SK-N-SH treated with all-trans-retinoic acid at 6 μM for 48 hours (cell line): ENCODE measurements at regions not wholly inside any gene's neighbourhood (a gene's known extent, or its start where the extent isn't known, plus 50 kb on each side); places are given as distances from the start of the nearest gene placed in this dataset.

Source experiments
- ATAC-seq: fragments of 200-7000 bp; cut with Tn5 transposase; 3 replicates; pipeline ENCODE4 v1.9.1; 2020; ENCODE audit warnings: mild to moderate bottlenecking, moderate library complexity
- ARNTL ChIP-seq: fragments of 450-650 bp; formaldehyde crosslinking; IDR thresholded peaks from 2 replicates; pipeline ENCODE4 v1.5.0; 2020; ENCODE audit warnings: low read depth, mild to moderate bottlenecking, moderate library complexity, borderline replicate concordance
- CSDC2 ChIP-seq: fragments of 250-450 bp; sonication (Bioruptor Pico); IDR thresholded peaks from 2 replicates; pipeline ENCODE4 v1.5.0; 2020; ENCODE audit warnings: mild to moderate bottlenecking, moderate library complexity
- ESRRG ChIP-seq: fragments of 250-450 bp; sonication (Bioruptor Pico); IDR thresholded peaks from 2 replicates; pipeline ENCODE4 v1.6.1; 2021; ENCODE audit warnings: mild to moderate bottlenecking
- GLIS3 ChIP-seq: fragments of 250-450 bp; sonication (Bioruptor Pico); IDR thresholded peaks from 2 replicates; pipeline ENCODE4 v1.5.0; 2020; ENCODE audit warnings: mild to moderate bottlenecking, moderate library complexity
- ISL1 ChIP-seq: fragments of 250-450 bp; sonication (Bioruptor Pico); IDR thresholded peaks from 2 replicates; pipeline ENCODE4 v2.1.2; 2022; ENCODE audit warnings: mild to moderate bottlenecking, moderate library complexity
- OSR1 ChIP-seq: fragments of 250-450 bp; sonication (Bioruptor Pico); IDR thresholded peaks from 2 replicates; pipeline ENCODE4 v1.8.0; 2022; ENCODE audit warnings: moderate library complexity, mild to moderate bottlenecking, inconsistent platforms
- PATZ1 ChIP-seq: fragments of 250-450 bp; sonication (Bioruptor Pico); IDR thresholded peaks from 2 replicates; pipeline ENCODE4 v1.8.0; 2020; ENCODE audit warnings: mild to moderate bottlenecking, moderate library complexity, borderline replicate concordance
- POU6F1 ChIP-seq: fragments of 250-450 bp; sonication (Bioruptor Pico); IDR thresholded peaks from 2 replicates; pipeline ENCODE4 v1.8.0; 2021; ENCODE audit warnings: low read depth, mild to moderate bottlenecking, moderate library complexity, borderline replicate concordance
- RARB ChIP-seq: fragments of 250-450 bp; sonication (Bioruptor Pico); IDR thresholded peaks from 2 replicates; pipeline ENCODE4 v1.8.0; 2021; ENCODE audit warnings: mild to moderate bottlenecking, moderate library complexity
- SNAI2 ChIP-seq: fragments of 250-450 bp; sonication (Bioruptor Pico); IDR thresholded peaks from 2 replicates; pipeline ENCODE4 v1.5.0; 2020; ENCODE audit warnings: mild to moderate bottlenecking, moderate library complexity
- TCF4 ChIP-seq: fragments of 250-450 bp; sonication (Bioruptor Pico); IDR thresholded peaks from 2 replicates; pipeline ENCODE4 v1.8.0; 2021; ENCODE audit warnings: mild to moderate bottlenecking, moderate library complexity, borderline replicate concordance
- TOX ChIP-seq: fragments of 250-450 bp; sonication (Bioruptor Pico); IDR thresholded peaks from 2 replicates; pipeline ENCODE4 v1.8.0; 2021; ENCODE audit warnings: mild to moderate bottlenecking, moderate library complexity, borderline replicate concordance
- TSHZ2 ChIP-seq: fragments of 250-450 bp; sonication (Bioruptor Pico); IDR thresholded peaks from 2 replicates; pipeline ENCODE4 v1.5.0; 2020; ENCODE audit warnings: mild to moderate bottlenecking, moderate library complexity
- ZC3H10 ChIP-seq: fragments of 250-450 bp; sonication (Bioruptor Pico); IDR thresholded peaks from 2 replicates; pipeline ENCODE4 v1.5.1; 2021; ENCODE audit warnings: mild to moderate bottlenecking, moderate library complexity
- ZFP3 ChIP-seq: fragments of 250-450 bp; sonication (Bioruptor Pico); IDR thresholded peaks from 2 replicates; pipeline ENCODE4 v1.5.0; 2020; ENCODE audit warnings: mild to moderate bottlenecking, moderate library complexity
- ZFP30 ChIP-seq: fragments of 450-650 bp; formaldehyde crosslinking; IDR thresholded peaks from 2 replicates; pipeline ENCODE4 v1.5.0; 2022; ENCODE audit warnings: mild to moderate bottlenecking, moderate library complexity
- ZNF8 ChIP-seq: fragments of 450-650 bp; formaldehyde crosslinking; IDR thresholded peaks from 2 replicates; pipeline ENCODE4 v1.5.0; 2020; ENCODE audit warnings: mild to moderate bottlenecking, moderate library complexity
- TF ChIP-seq, protein P1 (sequence below): fragments of 250-450 bp; sonication (Bioruptor Pico); IDR thresholded peaks from 2 replicates; pipeline ENCODE4 v1.5.1; 2020; ENCODE audit warnings: low read depth, mild to moderate bottlenecking, moderate library complexity
- TF ChIP-seq, protein P2 (sequence below): fragments of 250-450 bp; sonication (Bioruptor Pico); IDR thresholded peaks from 2 replicates; pipeline ENCODE4 v1.5.1; 2021; ENCODE audit warnings: mild to moderate bottlenecking, moderate library complexity

- ATAC-seq, result no peak
- no peak for TF ChIP-seq RARB
- no peak for TF ChIP-seq ZFP30
- TF ChIP-seq, protein P1, sequence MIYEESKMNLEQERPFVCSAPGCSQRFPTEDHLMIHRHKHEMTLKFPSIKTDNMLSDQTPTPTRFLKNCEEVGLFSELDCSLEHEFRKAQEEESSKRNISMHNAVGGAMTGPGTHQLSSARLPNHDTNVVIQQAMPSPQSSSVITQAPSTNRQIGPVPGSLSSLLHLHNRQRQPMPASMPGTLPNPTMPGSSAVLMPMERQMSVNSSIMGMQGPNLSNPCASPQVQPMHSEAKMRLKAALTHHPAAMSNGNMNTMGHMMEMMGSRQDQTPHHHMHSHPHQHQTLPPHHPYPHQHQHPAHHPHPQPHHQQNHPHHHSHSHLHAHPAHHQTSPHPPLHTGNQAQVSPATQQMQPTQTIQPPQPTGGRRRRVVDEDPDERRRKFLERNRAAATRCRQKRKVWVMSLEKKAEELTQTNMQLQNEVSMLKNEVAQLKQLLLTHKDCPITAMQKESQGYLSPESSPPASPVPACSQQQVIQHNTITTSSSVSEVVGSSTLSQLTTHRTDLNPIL, result no peak
- no peak for TF ChIP-seq TSHZ2 (CRISPR knock-in tag)
- TF ChIP-seq ISL1 (CRISPR knock-in tag), result no peak
- no peak for TF ChIP-seq ZC3H10 (CRISPR knock-in tag)
- TF ChIP-seq OSR1 (CRISPR knock-in tag), result no peak
- TF ChIP-seq GLIS3 (CRISPR knock-in tag), result no peak
- TF ChIP-seq TOX (CRISPR knock-in tag), result no peak
- TF ChIP-seq ZNF8 (CRISPR knock-in tag), result no peak
These were observed 145.9 kb upstream of the COPS8 start for GRCh38 chr2:236939721-236940231.

- no peak for ATAC-seq
- TF ChIP-seq ARNTL (CRISPR knock-in tag) (no peak), ISL1 (CRISPR knock-in tag) (no peak), ZC3H10 (CRISPR knock-in tag) (no peak), OSR1 (CRISPR knock-in tag) (no peak), POU6F1 (CRISPR knock-in tag) (no peak), SNAI2 (CRISPR knock-in tag) (no peak), ZNF8 (CRISPR knock-in tag) (no peak), RARB (no peak), TSHZ2 (CRISPR knock-in tag) (no peak), PATZ1 (CRISPR knock-in tag) (no peak), ZFP3 (CRISPR knock-in tag) (no peak), TCF4 (CRISPR knock-in tag) (no peak), CSDC2 (CRISPR knock-in tag) (no peak), ESRRG (CRISPR knock-in tag) (no peak)
- TF ChIP-seq, protein P1, result no peak
- TF ChIP-seq, protein P2, sequence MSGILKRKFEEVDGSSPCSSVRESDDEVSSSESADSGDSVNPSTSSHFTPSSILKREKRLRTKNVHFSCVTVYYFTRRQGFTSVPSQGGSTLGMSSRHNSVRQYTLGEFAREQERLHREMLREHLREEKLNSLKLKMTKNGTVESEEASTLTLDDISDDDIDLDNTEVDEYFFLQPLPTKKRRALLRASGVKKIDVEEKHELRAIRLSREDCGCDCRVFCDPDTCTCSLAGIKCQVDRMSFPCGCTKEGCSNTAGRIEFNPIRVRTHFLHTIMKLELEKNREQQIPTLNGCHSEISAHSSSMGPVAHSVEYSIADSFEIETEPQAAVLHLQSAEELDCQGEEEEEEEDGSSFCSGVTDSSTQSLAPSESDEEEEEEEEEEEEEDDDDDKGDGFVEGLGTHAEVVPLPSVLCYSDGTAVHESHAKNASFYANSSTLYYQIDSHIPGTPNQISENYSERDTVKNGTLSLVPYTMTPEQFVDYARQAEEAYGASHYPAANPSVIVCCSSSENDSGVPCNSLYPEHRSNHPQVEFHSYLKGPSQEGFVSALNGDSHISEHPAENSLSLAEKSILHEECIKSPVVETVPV (CRISPR knock-in tag), result no peak
These were observed 145.2 kb upstream of the COPS8 start for GRCh38 chr2:236940497-236940896.
